Activated effector memory CD4-positive, alpha-beta T cell treated with Interleukin-2 at 50 U/mL for 16 hours (primary cell): ENCODE measurements at regions not wholly inside any gene's neighbourhood (a gene's known extent, or its start where the extent isn't known, plus 50 kb on each side); places are given as distances from the start of the nearest gene placed in this dataset.

Source experiments
- DNase-seq: peaks from one replicate; pipeline ENCODE4 v3.0.0-alpha.2; 2020

DNA sequence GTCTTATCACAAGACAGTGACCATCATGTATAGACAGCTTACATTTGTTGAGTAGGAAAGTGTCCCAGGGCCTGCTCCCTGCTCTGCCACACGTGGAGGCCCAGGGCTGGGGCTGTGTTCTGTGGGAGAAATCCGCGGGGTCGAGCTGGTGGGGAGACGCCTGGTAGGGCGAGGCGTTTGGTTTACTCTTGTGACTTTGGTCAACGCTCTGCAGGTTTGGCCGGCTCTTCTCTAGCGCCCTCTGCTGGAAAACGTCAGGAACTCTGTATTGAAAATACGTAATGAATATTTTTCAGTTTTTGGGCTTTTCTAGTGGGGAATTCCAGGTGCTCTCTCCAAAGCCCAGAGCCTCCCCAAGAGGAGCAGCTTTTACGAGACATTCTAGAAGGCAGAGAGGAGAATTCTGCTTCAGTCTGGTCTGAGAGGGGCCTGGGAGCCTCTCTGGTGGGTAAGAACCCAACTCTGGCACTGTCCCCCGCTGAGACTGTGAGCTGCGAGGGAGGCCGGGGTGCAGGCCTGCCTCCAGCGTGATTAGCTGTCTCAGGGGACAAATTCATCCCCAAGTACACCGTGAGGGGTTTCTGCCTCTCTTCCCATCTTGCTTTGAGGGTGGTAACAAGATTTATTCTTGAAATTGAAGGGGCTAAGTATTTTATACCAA is 112.6 kb upstream of the RALGAPA2 start:
- peak; percentile 10 for DNase-seq

DNA sequence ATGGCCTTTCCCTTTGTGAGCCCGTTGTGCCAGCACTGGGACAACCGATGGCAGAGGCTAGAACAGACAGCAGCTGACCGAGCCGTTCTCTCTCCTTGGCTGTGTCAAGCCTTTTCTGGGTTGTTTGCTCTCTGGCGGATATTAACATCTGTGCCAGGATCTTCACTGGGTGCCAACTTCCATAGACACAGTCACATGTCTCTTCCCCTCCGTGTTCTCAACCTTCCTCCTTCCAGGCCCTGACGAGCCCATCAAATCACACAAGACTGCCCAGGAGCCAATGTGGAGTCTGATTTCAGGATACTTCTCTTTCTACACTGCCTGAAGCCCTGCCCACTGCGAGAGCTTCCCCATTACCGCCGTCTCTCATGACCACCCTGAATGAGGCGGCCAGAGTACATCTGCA is 111.0 kb upstream of the RALGAPA2 start:
- no peak for DNase-seq

DNA sequence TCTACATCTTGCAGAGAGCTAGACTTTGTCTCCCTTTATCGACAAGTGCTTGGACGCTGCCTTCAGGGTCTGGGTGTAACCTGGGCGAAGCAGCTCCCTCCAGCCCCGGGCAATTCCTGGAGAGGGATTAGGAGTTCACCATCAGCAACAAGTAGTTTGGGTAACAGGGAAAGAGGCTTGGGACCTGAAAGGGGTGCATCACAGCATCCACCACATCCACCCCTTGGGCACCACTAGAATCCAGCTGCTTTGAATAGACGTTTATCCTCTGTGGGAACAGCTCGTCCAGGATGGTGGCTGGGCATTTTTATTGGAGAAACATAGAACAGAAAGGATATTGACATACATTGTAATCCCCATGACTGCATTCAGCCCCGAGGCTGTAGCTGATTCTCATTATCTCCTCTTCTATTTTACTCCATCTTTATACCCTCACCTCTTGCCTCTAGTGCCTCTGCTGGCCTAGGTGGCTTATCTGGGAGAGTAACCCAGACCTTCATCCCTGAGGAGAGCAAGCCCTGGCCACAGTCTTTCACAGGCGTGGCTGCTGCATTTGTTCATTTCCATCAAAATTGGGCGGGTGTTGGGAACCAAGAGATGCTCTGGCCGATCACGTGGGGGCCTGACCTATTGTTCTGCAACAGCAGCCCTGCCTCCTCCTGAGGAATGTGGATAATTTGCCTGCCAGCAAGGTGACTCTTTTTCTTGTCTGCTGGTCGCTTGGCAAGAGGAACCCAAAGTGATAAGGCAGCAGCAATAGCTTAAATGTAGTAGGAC is 109.2 kb upstream of the RALGAPA2 start:
- DNase-seq = no peak

DNA sequence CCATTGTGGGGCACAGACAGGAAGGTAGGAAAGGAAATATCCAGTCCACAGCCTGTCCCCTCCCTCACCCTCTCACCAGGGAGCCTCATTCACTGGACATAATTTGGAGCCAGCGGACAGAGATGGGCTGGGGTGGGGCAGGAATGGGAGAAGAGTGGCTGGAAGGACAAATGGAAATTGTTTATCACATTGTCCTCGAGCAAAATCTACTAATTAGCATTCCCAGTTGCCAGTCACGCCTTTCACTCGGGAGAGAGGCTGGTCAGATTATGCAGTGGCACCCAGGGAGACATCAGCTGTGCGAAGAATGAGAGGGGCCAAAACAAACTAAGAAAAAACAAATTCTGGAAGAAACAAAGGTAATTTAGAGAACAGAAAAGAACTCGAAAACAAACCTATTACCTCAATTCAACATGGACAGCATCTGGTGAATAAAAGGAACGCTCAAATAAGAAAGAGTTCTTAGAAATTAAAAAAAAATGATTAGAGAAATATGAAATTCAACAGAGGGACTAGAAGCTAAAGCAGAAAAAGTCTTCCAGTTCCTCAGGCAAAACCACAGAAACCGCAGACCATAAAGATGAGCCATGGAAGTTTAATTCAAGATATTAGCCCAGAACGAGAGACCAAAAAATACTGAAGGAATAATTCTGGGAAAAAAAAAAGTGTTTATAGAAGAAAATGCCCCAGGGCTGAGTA is 108.5 kb upstream of the RALGAPA2 start:
- no peak for DNase-seq

DNA sequence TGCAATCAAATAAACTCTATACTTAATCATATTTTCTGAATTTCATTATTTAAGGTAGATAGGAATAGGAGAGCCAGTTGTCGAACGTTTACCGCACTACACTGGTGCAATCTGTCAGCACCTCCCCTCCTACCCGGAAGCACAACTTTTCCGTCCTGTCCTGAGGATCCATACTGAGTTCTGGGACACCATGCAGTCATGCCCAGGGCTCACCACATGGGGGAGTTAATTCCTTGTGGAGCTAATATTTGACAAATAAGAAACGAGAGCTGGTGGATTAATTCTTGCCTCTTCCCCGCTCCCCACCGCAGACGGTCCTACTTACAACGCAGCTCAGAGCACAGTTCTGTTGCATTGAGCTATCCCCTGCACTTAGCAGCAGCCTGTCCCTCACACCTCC is 107.7 kb upstream of the RALGAPA2 start:
- no peak for DNase-seq

DNA sequence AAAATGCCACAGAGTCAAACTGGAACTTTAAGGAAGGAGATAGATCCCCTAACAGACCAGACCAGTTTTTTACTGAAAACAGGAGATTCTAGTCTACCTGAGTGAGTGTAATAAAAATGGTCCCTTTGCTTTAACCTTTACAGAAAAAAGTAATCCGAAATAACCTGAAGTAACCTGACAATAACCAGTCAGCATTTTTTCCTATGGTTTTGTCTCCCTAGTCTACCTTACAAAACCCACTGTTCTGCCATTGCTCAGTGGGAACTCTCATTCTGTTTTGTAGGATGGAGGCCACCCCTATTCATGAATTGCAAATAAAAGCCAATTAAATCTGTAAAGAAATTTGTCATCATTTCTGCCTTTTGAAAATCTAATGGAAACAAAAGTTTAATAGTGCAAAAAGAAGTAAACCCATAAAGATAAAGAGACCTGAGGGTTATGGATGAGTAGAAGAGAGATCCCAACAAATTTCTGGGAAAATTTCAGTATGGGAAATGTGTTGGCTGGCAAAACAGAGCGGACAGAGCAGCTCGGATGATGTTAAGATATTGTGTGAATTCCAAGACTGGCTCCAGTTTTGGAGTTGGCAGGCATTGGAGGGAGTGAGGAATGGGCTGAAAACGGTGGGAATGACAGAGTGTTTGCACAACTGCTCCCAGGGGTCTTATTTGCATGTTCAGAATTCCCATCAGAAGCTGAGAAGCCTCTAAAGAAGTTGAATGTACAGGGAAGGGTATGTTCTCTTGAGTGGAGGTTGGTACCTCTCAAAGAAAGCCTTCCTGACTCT is 104.7 kb upstream of the RALGAPA2 start:
- no peak for DNase-seq

DNA sequence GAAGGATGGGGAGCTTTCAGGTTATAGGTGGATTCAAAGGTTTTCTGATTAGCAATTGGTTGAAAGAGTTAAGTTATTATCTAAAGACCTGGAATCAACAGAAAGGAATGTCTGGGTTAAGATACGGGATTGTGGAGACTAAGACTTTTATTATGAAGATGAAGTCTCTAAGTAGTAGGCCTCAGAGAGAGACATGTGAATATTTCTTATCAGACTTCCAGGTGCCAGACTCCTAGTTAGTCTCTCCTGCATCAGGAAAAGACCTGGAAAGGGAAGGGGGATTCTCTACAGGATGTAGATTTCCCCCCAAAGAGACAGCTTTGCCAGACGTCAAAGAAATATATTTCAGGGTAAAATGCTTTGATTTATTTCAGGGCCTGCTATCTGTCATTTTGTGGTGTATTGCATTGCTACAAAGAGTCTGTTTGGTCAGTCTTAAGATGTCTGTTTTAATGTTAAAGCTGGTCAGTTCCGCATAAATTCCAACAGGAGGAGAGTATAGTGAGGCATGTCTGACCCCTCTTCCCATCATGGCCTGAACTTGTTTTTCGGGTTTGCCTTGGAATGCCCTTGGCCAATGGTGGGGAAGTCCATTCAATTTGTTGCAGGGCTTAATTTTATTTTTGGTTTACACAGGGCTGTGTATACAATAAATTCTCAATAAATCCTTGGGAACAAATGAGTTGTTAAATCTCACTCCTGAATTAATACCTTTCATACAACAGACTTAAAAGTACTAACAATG is 103.4 kb upstream of the RALGAPA2 start:
- no peak for DNase-seq

DNA sequence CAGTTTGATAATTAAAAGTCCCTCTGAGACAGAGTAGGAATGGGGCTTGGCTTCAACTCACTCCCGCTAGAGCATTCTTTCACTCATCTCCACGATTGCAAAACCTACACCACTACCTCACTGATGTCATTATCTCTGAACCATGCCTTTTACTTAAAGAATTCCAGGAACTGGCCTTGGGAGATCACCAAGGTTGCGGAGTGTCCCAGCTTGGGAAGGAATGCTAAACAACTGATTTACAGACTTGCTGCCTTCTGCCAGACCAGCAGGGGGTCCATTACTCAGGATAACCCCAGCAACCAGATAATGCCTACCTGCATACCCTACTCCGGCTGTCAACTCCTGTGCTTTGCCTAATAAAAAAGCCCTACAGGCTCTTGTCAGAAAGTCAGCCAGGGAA is 102.2 kb upstream of the RALGAPA2 start:
- DNase-seq = no peak

DNA sequence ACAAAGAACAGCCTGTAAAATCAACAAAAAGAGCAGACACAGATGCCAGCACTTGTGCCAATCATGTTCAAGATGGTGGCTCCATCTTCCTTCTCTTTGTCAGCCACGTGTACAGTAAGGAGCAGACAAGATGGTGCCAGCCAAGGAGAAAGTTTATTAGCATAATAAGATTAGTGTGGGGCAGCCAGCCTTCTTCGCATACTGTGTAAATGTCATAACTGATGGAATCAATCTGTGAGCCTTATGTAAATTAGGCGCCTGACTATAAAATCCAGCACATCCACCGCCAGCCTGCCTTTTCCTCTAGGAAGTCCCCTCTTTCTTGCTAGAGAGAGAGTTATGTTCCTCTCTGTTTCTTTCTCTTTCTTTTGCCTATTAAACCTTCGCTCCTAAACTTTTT is 99.7 kb upstream of the RALGAPA2 start:
- no peak for DNase-seq

DNA sequence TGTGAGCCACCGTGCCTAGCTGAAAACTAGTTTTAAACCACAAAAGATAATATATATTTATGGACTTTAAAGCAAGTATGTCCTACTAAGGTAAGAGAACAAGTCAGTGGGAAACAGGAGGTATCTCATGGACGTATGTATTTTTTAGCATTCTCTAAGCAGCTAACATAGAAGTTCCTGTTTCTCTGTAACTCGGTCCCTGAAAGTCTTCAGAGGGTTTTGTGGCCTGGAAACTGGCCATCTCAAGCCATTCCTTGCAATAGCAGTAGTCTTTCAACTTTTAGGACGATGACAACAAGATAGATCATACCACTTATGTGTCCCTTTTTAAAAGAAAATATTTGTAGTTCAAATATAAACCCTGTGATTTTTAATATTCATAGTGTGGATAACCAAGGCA is 95.6 kb upstream of the RALGAPA2 start:
- no peak for DNase-seq

DNA sequence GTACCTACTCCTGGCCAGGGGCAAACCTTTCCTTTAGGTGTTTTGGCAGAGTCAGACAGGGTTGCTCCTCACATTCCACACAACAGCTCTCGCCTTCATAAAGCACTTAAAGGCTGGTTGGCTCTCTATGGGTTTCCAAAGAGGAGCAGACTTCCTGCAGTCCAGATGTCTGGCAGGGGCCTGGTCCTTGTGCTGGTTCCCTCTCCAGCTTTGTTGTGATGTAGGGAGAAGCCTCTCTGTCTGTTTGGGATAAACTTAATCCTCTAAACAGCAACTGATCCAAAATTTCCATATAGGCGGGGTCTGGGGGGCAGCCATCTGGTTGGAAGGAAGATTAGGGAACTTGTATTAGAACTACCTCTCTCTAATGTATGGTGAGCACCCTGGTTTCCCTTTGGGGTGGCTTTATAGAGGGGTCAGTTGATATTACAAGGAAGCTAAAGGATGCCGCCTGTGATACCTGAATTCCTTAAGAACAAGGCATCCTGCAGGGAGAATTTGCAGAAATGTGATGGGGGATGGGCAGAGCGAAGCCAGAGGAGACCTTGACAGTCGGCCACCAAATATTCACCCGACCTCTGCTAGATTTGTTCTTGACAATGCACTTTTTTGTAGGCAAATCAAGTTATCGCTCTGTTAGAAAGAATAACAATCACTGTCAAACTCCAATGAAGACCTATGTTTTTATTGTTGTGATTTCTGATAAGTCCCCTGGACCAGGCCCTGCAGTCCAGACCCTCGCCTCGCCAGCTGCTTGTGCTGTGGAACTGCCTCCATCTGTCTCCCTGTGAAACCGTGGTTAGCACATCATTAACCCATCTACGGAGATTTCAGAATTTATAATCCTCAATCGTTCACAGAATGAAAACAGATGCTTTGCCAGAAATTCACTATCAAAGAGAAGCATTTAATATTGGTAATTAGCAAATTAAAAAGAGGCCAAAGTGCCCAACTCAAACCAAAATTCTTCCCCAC is 94.0 kb upstream of the RALGAPA2 start:
- DNase-seq = no peak

DNA sequence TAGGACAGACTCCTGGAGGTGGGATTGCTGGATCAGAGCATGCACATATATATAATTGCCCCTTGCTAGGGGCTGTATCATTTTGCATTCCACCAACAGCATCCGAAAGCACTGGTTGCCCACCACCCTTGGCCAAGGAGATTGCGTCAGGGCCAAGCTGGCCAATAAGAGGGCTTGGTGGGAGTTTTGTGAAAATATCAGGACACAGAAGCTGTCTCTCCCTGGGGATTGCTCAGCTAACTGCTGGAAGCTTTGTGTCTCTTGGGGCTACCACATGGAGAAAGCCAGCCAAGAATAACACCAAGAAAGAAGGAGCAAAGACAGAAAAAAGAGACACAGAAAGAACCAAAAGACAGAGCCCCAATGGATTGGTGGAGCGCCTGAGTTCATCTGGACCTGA is 90.6 kb upstream of the RALGAPA2 start:
- no peak for DNase-seq

DNA sequence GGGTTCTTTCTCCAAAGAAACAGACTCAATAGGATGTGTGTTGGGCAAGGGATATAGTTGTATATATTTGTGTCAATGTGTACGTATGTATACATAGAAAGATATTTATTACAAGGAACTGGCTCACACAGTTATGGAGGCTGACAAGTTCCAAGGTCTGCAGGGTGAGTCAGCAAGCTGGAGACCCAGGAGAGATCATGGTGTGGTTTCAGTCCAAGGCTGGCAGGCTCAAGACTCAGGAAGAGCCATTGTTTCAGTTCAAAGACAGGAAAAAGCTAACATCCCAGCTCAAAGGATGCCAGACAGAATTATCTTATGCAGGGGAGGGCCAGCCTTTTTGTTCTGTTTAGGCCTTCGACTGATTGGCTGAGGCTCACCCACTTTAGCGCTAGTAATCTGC is 89.9 kb upstream of the RALGAPA2 start:
- DNase-seq = no peak

DNA sequence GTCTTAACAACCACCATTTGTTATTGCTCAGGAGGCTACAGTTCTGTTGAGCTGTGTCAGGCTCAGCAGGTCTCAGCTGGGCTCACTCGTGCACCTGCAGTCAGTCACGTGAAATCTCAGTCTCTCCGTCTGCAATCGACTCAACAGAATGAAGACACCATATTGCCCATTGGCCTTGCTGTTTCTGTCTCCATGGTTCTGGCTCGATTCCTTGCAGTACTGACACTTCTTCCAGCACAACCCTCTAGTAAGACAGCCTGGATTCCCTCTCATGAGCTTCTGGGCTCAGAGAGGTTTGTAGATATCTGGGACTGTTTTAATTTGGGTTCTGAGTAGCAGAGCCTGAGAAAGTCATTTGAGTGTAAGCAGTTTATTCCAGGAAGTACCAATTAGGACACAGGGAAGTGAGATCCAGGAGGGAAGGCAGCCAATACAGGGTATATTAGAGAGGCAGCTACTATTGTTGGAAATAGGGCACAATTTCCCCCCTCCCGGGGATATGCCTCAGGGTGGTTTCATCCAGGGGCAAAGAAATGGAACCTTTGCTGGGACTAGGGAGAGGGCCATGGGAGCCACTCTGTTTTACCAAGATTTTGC is 87.4 kb upstream of the RALGAPA2 start:
- DNase-seq = no peak

DNA sequence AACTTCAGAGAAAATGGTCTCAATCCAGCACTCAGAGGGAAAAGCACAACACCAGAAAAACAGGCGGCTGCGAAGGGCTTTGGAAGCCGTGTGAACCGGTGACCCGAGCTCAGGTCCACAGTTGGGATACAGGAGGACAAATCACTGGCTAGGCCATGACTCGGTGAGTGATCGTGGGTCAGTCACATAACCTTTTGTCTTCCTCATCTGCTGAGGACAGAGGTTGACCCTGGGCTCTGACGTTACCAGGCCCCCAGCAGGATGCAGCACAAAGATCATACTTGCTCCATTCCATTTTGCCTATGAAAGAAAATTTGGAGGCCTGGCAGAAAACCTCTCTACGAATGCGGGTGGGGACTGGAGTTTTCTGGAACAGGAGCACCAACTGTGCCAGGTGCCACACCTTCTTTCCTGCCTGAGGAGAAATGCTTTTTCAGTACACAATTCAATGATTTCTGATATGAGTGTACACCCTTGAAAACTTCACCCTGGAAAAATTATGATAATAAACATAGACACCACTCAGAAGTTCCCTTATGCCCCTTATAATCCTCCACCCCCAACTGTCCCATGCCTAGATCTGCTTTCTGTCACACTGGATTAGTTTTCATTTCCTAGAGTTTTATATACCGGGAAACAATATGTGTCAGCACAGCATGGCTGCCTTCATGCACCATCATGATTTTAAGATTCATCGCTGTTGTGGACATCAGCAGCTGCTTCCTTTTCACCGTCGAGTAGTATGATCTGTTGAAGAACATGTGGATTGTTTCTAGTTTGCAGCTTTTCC is 85.3 kb upstream of the RALGAPA2 start:
- no peak for DNase-seq

DNA sequence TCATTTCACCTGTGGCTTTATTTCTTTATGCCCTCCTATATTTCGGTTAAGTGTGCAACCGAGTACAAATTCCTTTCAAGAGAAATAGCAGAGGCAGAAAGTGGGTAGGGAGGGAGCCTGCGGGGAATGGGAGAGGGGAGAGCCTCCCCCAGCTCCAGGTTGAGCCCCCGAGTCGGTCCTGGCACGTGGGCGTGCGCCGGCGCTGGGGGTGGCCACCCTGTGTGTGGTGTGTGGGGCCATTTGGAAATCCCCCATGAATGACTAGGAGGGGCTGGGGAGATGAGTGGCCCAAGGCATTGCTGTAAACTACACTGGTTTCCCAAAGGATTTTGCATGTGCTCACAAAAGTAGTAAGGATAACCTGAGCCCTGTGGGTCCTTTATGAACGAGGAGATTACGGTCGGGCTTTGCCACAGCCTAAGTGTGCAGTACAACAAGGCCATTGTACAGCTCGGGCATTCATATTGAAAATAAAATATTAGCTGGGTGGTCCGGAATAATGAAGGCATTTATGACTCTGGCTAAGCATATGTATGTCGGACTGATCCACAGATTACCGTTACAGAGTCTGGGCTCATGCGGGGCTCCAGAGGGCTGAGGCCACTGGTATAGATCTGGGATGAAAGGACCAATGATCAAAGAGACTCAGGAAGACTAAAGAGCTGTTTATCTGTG is 84.5 kb upstream of the RALGAPA2 start:
- DNase-seq = no peak

DNA sequence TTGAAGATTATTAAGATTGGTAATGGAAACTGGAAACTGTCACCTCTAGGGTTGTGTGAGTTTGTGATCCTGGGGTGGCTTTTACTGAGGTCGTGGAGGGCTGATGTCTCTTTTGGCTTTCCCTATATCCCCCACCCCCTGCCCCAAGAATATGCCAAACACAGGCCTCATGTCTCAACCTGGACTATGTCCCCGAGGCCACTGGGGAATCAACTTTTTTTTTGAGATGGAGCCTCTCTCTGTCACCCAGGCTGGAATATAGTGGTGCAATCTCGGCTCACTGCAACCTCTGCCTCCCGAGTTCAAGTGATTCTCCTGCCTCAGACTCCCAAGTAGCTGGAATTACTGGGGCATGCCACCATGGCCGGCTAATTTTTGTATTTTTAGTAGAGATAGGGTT is 83.3 kb upstream of the RALGAPA2 start:
- DNase-seq = no peak

DNA sequence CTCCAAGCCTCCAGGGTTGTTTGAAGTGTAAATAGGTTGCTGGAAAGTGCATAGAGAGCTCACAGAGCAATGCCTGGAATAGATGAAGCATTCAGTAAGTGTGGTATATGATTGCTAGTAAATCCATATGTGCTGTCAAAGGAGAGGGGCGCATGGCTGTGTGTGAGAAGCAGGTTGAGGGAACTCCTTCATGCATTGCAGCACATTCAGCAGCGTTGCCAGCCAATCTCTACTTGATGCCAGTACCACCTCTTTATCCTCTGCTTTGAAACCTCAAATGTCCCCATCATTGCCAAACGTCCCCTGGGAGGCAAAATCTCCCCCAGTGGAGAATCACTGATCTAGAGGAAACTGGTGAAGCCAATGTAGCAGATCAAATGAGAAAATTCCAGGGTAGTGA is 82.7 kb upstream of the RALGAPA2 start:
- DNase-seq = no peak

DNA sequence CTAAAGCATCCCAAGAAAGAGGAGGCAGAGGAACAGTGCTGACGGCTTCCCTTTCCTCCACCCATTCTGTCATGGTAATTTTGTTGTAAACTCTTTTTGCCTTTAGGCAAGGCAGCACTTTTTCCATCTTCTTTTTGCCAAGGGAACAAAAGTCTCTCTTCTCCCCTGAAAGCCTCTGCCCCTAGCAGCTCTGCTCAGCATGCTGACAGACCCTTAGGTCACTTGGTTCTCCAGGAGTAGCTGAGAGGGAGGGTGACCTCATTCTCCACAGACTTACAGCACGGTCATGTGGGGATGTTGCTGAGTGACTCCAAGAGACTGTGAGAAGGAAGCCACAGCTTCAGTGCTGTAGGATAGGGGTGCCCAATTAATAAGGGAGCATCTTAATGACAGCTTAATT is 81.1 kb upstream of the RALGAPA2 start:
- no peak for DNase-seq
